Mucosa of descending colon (tissue), 3 donors: ENCODE measurements at regions not wholly inside any gene's neighbourhood (a gene's known extent, or its start where the extent isn't known, plus 50 kb on each side); places are given as distances from the start of the nearest gene placed in this dataset.

ENCODE experiments used
- ATAC-seq: fragments of 200-7000 bp; cut with Tn5 transposase; one replicate; pipeline ENCODE4 v1.9.1; 2020; ENCODE audit warnings: mild to moderate bottlenecking, moderate library complexity
- DNase-seq, 3 donors: peaks; one replicate each; pipeline ENCODE4 v3.0.0-alpha.2; 2020
- H3K36me3 ChIP-seq: fragments of 200-600 bp; one replicate; pipeline ENCODE4 v1.8.0; 2021; ENCODE audit warnings: low read depth, mild to moderate bottlenecking
- H3K4me1 ChIP-seq: fragments of 200-600 bp; one replicate; pipeline ENCODE4 v1.8.0; 2021; ENCODE audit warnings: low read depth, mild to moderate bottlenecking
- H3K4me3 ChIP-seq: fragments of 200-600 bp; one replicate; pipeline ENCODE4 v1.8.0; 2021; ENCODE audit warnings: mild to moderate bottlenecking
- H3K9me3 ChIP-seq: fragments of 200-600 bp; one replicate; pipeline ENCODE4 v1.8.0; 2021; ENCODE audit warnings: mild to moderate bottlenecking
- CTCF ChIP-seq: fragments of 200-600 bp; IDR thresholded peaks from one replicate; pipeline ENCODE4 v1.8.0; 2022; ENCODE audit warnings: antibody characterized with exemption, mild to moderate bottlenecking
- intact Hi-C, 2 donors: fragments of 100-400 bp; cut with DNase I in 1 of 2; cut with micrococcal nuclease in 1 of 2; formaldehyde crosslinking; loops; one replicate each; pipeline versions ENCODE4 v1.11.0 to v1.11.1; 2022; cut with DNase I, micrococcal nuclease
- donor health status: DM: no; HTN: no; CAD: no; lungs with moderate emphysema.
- donor health status: DM: no; HTN: no; CAD: no.
- donor health status: DM: no; HTN: yes; CAD: no.

GRCh38 chr1:232301246-232301645, 328.7 kb downstream of the SIPA1L2 start:
- Histone ChIP-seq H3K4me3 (no peak overlapping the region), H3K9me3 (no peaks in the 10 kb centered on the region), H3K4me1 (peaks cover 7% of the 10 kb centered on the region), H3K36me3 (no peaks in the 10 kb centered on the region)
- intact Hi-C loops = no loop called here
- TF ChIP-seq CTCF = no peak
- DNase-seq (peak in 1 of 3 donors; percentile 8), ATAC-seq (peak; percentile 89)

DNA sequence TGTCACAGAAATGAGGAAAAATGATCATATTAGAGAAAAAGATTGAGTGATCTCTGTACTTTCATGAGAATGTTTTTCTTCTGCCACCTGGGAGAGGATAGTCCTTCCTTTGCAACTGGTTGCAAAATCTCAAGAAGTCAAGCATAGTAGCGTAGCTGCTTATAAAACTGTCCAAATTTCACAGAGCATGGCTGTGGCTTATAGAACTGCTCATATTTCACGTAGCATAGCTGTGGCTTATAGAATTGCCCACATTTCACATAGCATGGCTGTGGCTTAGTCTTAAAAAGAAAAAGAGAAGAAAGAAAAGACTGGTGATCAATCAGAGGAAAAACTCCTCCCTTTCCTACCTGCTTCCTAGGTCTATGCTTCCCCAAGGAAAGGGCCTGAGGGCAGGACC, 329.5 kb downstream of the SIPA1L2 start:
- no peaks in the 10 kb centered on the region for H3K36me3 ChIP-seq
- DNase-seq (no peak), ATAC-seq (no peak)
- no peak for TF ChIP-seq CTCF
- no peaks in the 10 kb centered on the region for H3K4me1 ChIP-seq
- H3K9me3 ChIP-seq = no peaks in the 10 kb centered on the region
- intact Hi-C loops = no loop called here
- no peak overlapping the region for H3K4me3 ChIP-seq

DNA sequence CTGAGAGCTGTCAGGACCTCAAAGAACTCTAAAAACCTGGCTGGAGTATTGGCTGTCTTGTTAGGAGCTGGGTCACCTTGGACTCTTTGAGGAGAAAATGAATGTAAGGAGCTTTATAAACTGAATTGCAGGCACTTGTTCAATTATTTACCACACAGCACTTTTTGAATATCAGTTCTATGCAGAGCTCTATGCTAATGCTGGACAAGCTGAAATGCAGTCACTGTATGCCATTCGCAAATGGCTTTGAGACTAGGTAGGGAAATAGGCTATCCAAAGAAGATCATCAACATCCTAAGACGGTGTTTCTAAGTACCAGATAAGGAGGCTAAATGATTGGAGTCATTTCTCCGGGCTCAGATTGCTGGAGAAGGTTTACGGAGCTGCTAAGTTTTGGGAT, 333.5 kb downstream of the SIPA1L2 start:
- H3K9me3 ChIP-seq = no peaks in the 10 kb centered on the region
- no peaks in the 10 kb centered on the region for H3K36me3 ChIP-seq
- TF ChIP-seq CTCF = no peak
- DNase-seq (no peak), ATAC-seq (no peak)
- intact Hi-C loops = no loop called here
- H3K4me1 ChIP-seq = peaks cover 1% of the 10 kb centered on the region
- no peak overlapping the region for H3K4me3 ChIP-seq

DNA sequence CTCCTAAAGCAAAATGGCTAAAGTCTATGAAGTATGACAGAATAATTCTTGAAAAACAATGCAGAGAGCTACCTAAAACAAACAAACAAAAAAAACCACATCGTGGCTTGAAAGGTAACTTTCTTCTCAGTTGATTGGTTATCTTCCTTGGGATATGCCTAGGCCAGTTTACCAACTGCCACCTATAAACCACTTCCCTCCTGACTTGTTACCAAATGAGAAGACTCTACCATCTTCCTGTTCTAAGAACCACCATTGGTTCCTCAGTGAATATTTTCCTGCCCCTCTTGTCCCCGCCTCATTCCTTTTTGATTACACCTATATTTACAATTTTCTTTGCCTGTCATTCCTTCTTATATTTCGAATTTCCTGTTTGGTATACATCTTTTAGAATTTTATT, 336.6 kb downstream of the SIPA1L2 start:
- no peaks in the 10 kb centered on the region for H3K9me3 ChIP-seq
- no peaks in the 10 kb centered on the region for H3K36me3 ChIP-seq
- intact Hi-C loops = no loop called here
- ATAC-seq (no peak), DNase-seq (no peak)
- H3K4me1 ChIP-seq = peaks cover 6% of the 10 kb centered on the region
- TF ChIP-seq CTCF = no peak
- no peak overlapping the region for H3K4me3 ChIP-seq

DNA sequence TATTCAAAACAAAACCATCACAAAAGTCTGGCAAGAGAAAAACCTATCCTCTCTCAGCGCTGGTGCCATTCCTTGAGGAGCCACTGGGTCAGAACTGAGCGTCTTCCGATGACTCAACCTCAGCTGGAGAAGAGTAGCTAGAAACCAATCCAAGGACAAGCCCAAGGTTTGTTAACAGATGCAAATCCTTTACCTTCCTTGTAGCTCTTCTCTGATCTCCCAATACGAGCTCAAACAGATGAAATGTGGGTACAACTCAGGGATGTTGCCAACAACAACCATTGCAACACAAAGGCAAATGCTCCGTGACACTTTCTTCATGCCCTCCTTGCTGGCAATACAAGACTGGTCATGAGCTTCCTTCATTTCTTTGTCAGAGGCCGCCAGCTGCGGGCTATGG, 337.1 kb downstream of the SIPA1L2 start:
- intact Hi-C loops = no loop called here
- no peaks in the 10 kb centered on the region for H3K36me3 ChIP-seq
- no peak for DNase-seq
- TF ChIP-seq CTCF = no peak
- no peak overlapping the region for H3K4me3 ChIP-seq
- no peak for ATAC-seq
- peaks cover 8% of the 10 kb centered on the region for H3K4me1 ChIP-seq
- no peaks in the 10 kb centered on the region for H3K9me3 ChIP-seq

DNA sequence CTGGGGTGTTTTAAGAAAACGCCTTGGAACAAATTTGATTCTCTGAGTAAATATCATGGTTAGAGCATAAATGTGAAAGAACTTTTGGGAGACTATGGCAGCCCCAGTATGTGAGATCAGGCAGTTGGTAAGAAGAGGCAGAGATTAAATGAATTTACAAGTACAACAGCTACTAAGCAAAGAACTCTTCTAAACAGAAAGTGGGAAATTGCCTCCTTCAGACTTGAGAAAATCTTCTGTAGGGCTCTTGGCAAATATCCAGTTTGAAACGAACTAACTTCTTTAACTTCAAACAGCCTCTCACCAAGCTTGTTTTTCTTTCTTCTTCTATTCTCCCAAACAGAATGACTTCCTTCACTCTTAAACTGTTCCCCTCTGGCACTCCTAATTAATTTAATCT, 337.7 kb downstream of the SIPA1L2 start:
- DNase-seq (no peak), ATAC-seq (no peak)
- TF ChIP-seq CTCF = no peak
- no peaks in the 10 kb centered on the region for H3K36me3 ChIP-seq
- no peak overlapping the region for H3K4me3 ChIP-seq
- intact Hi-C loops = no loop called here
- no peaks in the 10 kb centered on the region for H3K9me3 ChIP-seq
- H3K4me1 ChIP-seq = peaks cover 9% of the 10 kb centered on the region
